Suprapubic skin (tissue), 4 donors: ENCODE measurements at regions not wholly inside any gene's neighbourhood (a gene's known extent, or its start where the extent isn't known, plus 50 kb on each side); places are given as distances from the start of the nearest gene placed in this dataset.

ENCODE experiments used
- CTCF ChIP-seq, 2 donors: fragments of 200-600 bp in 1 of 2; fragments of 450-650 bp in 1 of 2; sonication (generic) in 1 of 2; IDR thresholded peaks; one replicate each; pipeline ENCODE4 v1.5.1; 2016 to 2019; ENCODE audit warnings: antibody characterized with exemption in 2 of 2, mild to moderate bottlenecking in 1 of 2, moderate library complexity in 1 of 2
- EP300 ChIP-seq: sonication (generic); formaldehyde crosslinking; IDR thresholded peaks from one replicate; pipeline ENCODE4 v1.6.1; 2017; ENCODE audit warnings: antibody characterized with exemption
- POLR2A ChIP-seq, 2 donors: fragments of 450-650 bp; IDR thresholded peaks; one replicate each; pipeline ENCODE4 v1.6.1; 2017; ENCODE audit warnings: antibody characterized with exemption in 2 of 2, mild to moderate bottlenecking in 2 of 2, moderate library complexity in 2 of 2
- POLR2AphosphoS5 ChIP-seq, 3 donors: sonication (generic); formaldehyde crosslinking; IDR thresholded peaks; one replicate each; pipeline ENCODE4 v1.6.1; 2017; ENCODE audit warnings: antibody characterized with exemption in 3 of 3

GRCh38 chr5:175121457-175121856 lies 322.5 kb downstream of the DRD1 start:
- TF ChIP-seq CTCF (IDR thresholded peaks at IDR 0.05) (no peak), POLR2A (IDR thresholded peaks at IDR 0.05) (no peak), POLR2AphosphoS5 (IDR thresholded peaks at IDR 0.05) (no peak), EP300 (no peak)
